Fibroblast of skin of back (primary cell): ENCODE measurements at regions not wholly inside any gene's neighbourhood (a gene's known extent, or its start where the extent isn't known, plus 50 kb on each side); places are given as distances from the start of the nearest gene placed in this dataset.

ENCODE experiments used
- DNase-seq: peaks from one replicate; pipeline ENCODE4 v3.0.0-alpha.2; 2013

GRCh38 chr9:3732077-3733038 lies 206.6 kb upstream of the RFX3 start:
- peak; percentile 87 for DNase-seq

- DNase-seq = peak; percentile 17
Measured at GRCh38 chr9:3730511-3730922, 204.7 kb upstream of the RFX3 start.

- no peak for DNase-seq
Measured at GRCh38 chr9:3721096-3721495, 195.3 kb upstream of the RFX3 start.

- DNase-seq = no peak
Measured at GRCh38 chr9:3719286-3719685, 193.5 kb upstream of the RFX3 start.

GRCh38 chr9:3716415-3716814 lies 190.6 kb upstream of the RFX3 start:
- DNase-seq = no peak

GRCh38 chr9:3708751-3709150 lies 182.9 kb upstream of the RFX3 start:
- peak; percentile 20 for DNase-seq

- no peak for DNase-seq
Measured at GRCh38 chr9:3704890-3705289, 179.1 kb upstream of the RFX3 start.

GRCh38 chr9:3700772-3701171 lies 175.0 kb upstream of the RFX3 start:
- DNase-seq = no peak

- DNase-seq = no peak
Measured at GRCh38 chr9:3699883-3700282, 174.1 kb upstream of the RFX3 start.

- no peak for DNase-seq
Measured at GRCh38 chr9:3698531-3698930, 172.7 kb upstream of the RFX3 start.

- no peak for DNase-seq
Measured at GRCh38 chr9:3698076-3698475, 172.3 kb upstream of the RFX3 start.

GRCh38 chr9:3696368-3696767 lies 170.6 kb upstream of the RFX3 start:
- DNase-seq = no peak

GRCh38 chr9:3692606-3693005 lies 166.8 kb upstream of the RFX3 start:
- DNase-seq = no peak

GRCh38 chr9:3689555-3689954 lies 163.8 kb upstream of the RFX3 start:
- no peak for DNase-seq

GRCh38 chr9:3687145-3687544 lies 161.3 kb upstream of the RFX3 start:
- DNase-seq = no peak

- DNase-seq = no peak
Measured at GRCh38 chr9:3682186-3682585, 156.4 kb upstream of the RFX3 start.

GRCh38 chr9:3677541-3677940 lies 151.7 kb upstream of the RFX3 start:
- DNase-seq = no peak

GRCh38 chr9:3676766-3677165 lies 151.0 kb upstream of the RFX3 start:
- DNase-seq = no peak

- DNase-seq = no peak
Measured at GRCh38 chr9:3675946-3676345, 150.1 kb upstream of the RFX3 start.

GRCh38 chr9:3674561-3674960 lies 148.8 kb upstream of the RFX3 start:
- DNase-seq = no peak

- no peak for DNase-seq
Measured at GRCh38 chr9:3672399-3672798, 146.6 kb upstream of the RFX3 start.

GRCh38 chr9:3664044-3664443 lies 138.2 kb upstream of the RFX3 start:
- DNase-seq = peak; percentile 17

- peak; percentile 73 for DNase-seq
Measured at GRCh38 chr9:3662671-3663070, 136.9 kb upstream of the RFX3 start.

- DNase-seq = peak; percentile 5
Measured at GRCh38 chr9:3660936-3661335, 135.1 kb upstream of the RFX3 start.

- DNase-seq = no peak
Measured at GRCh38 chr9:3659647-3660046, 133.8 kb upstream of the RFX3 start.
